GM19395 (cell line): ENCODE measurements at regions not wholly inside any gene's neighbourhood (a gene's known extent, or its start where the extent isn't known, plus 50 kb on each side); places are given as distances from the start of the nearest gene placed in this dataset.
"Not testable (repeated sequence)": the region's sequence is repeated elsewhere in the genome, so short reads cannot be mapped to it uniquely, and the experiment has no call there.

Source experiments
- ATAC-seq: cut with Tn5 transposase; IDR thresholded peaks from one replicate; pipeline ENCODE4 v1.9.1; 2021; ENCODE audit warnings: mild to moderate bottlenecking, moderate library complexity; ENCODE audit not compliant: unreplicated experiment

- no peak for ATAC-seq
Observed at GRCh38 chr4:64016893-64017292, 392.4 kb downstream of the TECRL start.

DNA sequence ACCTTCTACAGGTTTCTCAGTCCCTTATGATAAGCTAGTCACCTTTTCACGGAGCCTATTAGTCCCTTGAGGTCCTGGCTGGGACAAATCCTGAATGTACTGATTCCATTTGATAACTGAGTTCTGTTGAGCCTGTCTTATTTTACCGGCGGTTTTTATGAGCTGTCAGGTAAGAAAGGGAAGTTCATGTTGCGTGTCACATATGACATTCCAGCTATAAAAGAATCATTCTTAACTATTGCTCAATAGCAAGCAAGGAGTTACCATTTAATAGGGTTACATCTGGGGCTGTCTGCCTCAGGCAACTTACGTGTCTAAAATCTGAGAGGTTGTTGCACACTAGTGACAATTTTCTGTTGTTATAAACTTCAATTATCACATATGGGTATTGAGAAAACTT lies 394.6 kb downstream of the TECRL start:
- no peak for ATAC-seq

GRCh38 chr4:64001229-64001898 lies 407.9 kb downstream of the TECRL start:
- ATAC-seq = peak; percentile 94

DNA sequence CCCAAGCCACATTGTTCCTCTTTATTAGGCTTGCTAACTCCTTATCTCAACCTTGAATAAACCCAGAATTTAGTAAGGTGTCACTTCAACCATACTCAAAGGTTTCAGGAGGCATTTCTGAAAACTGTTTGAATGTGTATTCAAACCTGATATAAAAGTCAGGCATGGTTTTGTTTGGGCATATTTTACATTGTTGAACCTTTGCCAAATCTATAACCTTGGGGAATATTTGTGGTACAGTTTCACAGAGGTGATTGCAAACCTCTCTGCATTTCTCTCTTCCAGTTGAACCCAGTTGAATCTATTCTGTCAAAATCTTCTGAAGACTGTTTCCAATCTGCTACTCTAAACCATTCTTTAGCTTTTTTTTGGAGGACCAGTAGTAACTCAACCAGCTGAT lies 409.0 kb downstream of the TECRL start:
- no peak for ATAC-seq

- no peak for ATAC-seq
Observed at GRCh38 chr4:63986253-63986652, 423.0 kb downstream of the TECRL start.

- no peak for ATAC-seq
Observed at GRCh38 chr4:63983224-63983623, 426.0 kb downstream of the TECRL start.

GRCh38 chr4:63965875-63966274 lies 443.4 kb downstream of the TECRL start:
- ATAC-seq = no peak

DNA sequence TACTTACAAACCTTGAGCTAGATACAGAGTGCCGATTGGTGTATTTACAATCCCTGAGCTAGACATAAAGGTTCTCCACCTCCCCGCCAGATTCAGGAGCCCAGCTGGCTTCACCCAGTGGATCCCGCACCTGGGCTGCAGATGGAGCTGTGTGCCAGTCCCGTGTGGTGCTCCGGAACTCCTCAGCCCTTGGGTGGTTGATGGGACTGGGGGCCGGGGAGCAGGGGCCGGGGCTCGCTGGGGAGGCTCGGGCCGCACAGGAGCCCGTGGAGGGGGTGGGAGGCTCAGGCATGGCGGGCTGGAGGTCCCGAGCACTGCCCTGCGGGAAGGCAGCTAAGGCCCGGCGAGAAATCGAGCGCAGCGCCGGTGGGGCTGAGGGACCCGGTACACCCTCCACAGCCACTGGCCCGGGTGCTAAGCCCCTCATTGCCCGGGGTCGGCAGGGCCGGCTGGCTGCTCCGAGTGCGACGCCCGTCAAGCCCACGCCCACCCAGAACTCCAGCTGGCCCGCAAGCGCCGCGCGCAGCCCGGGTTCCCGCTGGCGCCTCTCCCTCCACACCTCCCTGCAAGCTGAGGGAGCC lies 466.5 kb downstream of the TECRL start:
- ATAC-seq = not testable (repeated sequence)

GRCh38 chr4:63937961-63938360 lies 471.3 kb downstream of the TECRL start:
- ATAC-seq = no peak

DNA sequence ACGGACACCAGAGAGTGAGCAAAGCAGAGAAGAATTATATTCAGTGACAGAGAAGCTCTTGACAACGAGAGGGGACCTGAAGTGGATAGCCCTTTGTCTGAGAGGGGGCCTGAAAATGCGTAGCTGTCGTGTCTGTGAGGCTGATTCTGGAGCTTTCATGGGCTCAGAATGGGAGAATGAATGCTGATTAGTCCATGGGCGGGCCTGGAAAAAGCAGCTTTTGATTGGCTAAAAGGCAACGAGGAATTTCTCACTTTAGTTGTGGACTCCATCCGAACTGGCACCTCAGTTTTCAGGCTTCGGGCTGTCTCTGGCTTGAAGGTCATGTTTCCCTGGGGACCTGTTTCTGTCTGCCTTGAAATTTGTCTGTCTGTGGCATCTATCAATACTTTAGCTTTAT lies 487.1 kb downstream of the TECRL start:
- no peak for ATAC-seq

GRCh38 chr4:63921561-63921960 lies 487.7 kb downstream of the TECRL start:
- no peak for ATAC-seq

- no peak for ATAC-seq
Observed at GRCh38 chr4:63919636-63920365, 489.4 kb downstream of the TECRL start.

DNA sequence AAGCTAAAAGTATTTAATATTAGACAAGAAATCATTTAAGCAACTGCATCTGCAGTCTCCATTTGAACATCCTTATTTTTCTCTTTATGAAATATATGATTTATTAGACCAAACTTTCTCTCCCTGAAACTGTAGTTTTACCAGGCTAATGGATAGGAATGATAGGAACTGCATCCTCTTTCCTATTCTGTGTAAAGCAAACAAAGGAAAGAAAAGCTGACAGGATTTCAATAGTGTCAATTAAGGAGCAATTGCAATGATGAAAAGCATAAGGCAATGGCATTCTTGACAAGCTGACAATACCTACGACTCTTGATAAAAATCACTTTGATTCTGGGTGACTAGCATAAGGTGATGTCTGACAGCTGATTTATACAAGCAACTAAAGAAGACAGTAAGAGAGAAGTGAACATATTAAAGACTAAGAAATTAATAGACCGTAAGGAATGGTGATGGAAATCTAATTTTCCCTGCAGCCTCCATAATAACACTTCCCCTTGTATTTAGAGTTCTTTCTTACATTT lies 502.5 kb downstream of the TECRL start:
- ATAC-seq = no peak

GRCh38 chr4:63904201-63904600 lies 505.0 kb downstream of the TECRL start:
- no peak for ATAC-seq

GRCh38 chr4:63901304-63901703 lies 507.9 kb downstream of the TECRL start:
- no peak for ATAC-seq

DNA sequence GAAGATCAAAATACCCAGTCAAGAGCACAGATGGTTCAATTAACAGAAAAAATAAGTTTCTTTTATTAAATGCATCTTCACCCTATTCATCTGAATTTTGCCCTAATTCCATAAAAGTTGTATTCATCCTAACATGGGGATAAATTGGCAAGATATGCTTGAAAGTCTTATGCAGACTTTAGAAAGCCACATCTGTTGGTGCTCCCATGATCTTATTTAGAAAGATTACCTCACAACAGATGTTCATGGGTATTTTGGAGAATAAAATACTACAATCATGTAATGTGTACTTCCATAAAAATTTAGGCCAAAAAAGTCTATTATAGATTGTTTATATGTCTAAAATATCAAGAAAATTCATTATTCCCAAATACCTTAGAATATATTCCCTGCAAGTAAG lies 510.3 kb downstream of the TECRL start:
- no peak for ATAC-seq

DNA sequence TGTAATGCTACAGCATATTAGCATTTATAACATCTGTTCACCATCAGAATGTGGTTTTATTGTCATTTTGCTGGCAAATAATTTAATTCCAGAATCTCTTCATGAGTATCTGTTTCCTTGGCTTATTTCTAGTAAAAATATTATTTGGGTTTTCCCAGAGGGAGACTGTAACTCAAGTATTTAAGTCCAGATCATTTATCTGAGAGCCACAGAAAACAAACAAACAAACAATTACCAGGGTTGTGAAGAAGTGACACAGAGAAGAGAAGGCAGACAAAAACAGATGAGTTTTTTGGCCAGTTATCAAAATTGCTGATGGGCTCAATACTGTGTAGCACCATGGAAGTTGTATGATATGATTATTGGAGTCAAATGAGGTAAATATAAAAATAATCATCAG lies 515.1 kb downstream of the TECRL start:
- ATAC-seq = no peak

DNA sequence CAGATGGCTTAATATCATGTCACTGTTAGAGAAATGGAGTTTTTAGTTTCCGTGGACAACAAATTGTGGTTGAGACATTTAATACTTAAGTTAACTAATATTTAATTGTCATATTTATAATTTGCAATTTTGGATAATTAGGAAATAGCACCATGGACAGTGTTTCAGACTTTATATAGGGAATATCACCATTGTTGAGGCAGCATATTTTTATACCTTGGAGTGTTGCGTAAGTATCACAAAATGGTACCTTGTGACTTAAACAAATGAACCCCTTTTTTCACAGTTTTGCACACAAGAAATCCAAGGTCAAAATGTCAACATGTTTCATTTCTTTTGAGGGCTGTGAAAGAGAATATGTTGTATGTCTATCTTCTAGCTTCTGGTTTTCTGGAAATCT lies 539.9 kb downstream of the TECRL start:
- ATAC-seq = no peak

DNA sequence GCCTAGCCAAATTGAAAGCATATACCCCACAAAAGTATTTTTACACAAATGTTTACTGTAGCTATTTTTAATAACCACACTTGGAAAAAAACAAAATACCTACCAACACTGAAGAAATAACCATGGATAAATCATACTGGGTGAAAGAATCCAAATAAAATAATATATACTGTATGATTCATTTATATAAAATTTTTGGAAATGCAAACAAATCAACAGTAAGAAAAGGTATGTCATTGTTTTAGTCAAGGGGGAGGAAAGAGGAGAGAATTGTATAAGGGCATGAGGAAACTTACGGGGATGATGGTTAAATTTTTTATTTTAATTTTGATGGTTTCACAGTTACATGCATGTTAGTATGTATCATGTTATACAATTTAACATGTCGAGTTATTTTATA lies 557.8 kb downstream of the TECRL start:
- no peak for ATAC-seq

- ATAC-seq = no peak
Observed at GRCh38 chr4:63841266-63841665, 568.0 kb downstream of the TECRL start.

DNA sequence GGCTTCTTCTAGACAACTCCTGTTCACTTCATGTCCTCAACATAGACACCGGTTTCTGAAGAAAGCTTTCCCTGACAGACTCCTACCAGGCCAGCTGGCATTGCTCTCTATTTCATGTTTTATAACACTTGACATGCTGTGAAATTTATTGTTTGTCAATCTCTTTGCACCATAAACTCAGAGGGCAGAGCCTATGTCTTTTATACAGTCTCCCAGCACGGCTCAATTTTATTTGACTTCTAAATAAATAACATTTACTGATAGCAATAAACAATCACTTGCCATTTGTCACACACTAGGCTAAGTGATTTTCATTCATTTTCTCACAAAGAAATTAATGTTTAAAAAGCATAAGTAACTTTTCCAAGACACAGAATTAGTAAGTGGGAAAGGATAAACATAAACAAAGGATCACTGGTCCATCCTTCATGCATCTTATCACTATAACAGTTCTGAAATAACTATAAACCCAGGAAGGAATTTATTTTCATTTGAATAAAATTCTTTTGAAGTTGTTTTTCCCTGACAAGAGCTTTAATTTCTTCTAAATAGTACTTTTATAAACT lies 577.6 kb downstream of the TECRL start:
- no peak for ATAC-seq
